Left lung (tissue), 4 donors: ENCODE measurements at regions not wholly inside any gene's neighbourhood (a gene's known extent, or its start where the extent isn't known, plus 50 kb on each side); places are given as distances from the start of the nearest gene placed in this dataset.
A peak's percentile ranks its signal among the peaks of the same experiment; 100 is the strongest.
"Not testable (repeated sequence)": the region's sequence is repeated elsewhere in the genome, so short reads cannot be mapped to it uniquely, and the experiment has no call there.

Experiments used
- ATAC-seq: fragments of 200-7000 bp; cut with Tn5 transposase; one replicate; pipeline ENCODE4 v1.9.1; 2020; ENCODE audit warnings: moderate library complexity
- DNase-seq, 4 donors: peaks; one replicate each; pipeline ENCODE4 v3.0.0-alpha.2; 2013 to 2020
- H3K27ac ChIP-seq, 2 donors: fragments of 200-600 bp; sonication (generic) in 1 of 2; one replicate each; pipeline versions ENCODE4 v1.5.0 to v1.8.0; 2020 to 2021
- H3K27me3 ChIP-seq, 2 donors: fragments of 200-600 bp; sonication (generic) in 1 of 2; one replicate each; pipeline versions ENCODE4 v1.5.0 to v1.8.0; 2020 to 2021
- H3K36me3 ChIP-seq, 2 donors: fragments of 200-600 bp; sonication (generic) in 1 of 2; one replicate each; pipeline versions ENCODE4 v1.5.0 to v1.8.0; 2020 to 2021
- H3K4me1 ChIP-seq, 2 donors: fragments of 200-600 bp; one replicate each; pipeline ENCODE4 v1.8.0; 2021
- H3K4me3 ChIP-seq, 2 donors: fragments of 200-600 bp; sonication (generic) in 1 of 2; one replicate each; pipeline versions ENCODE4 v1.5.0 to v1.8.0; 2020 to 2021; ENCODE audit warnings: mild to moderate bottlenecking in 1 of 2
- H3K9me3 ChIP-seq, 2 donors: fragments of 200-600 bp; sonication (generic) in 1 of 2; one replicate each; pipeline versions ENCODE4 v1.5.0 to v1.8.0; 2020 to 2021
- intact Hi-C, 2 donors: fragments of 100-400 bp; cut with DNase I; formaldehyde crosslinking; loops; one replicate each; pipeline versions ENCODE4 v1.11.2 to v1.14.2; 2022
- TF ChIP-seq, protein P1 (sequence below), 2 donors: fragments of 200-600 bp; sonication (generic) in 1 of 2; IDR thresholded peaks; one replicate each; pipeline versions ENCODE4 v1.5.0 to v1.8.0; 2021; ENCODE audit warnings: antibody characterized with exemption in 2 of 2
- donor health status: DM: no; HTN: yes; CAD: no.
- donor health status: DM: no; HTN: no; CAD: no.

GRCh38 chr6:58342287-58342686 lies 1024.9 kb downstream of the PRIM2 start:
- H3K9me3 ChIP-seq, result peaks cover 0 to 29% of the 10 kb centered on the region in 2 donors
- H3K4me1 ChIP-seq, intact Hi-C loops, H3K27ac ChIP-seq, H3K4me3 ChIP-seq, ATAC-seq, H3K27me3 ChIP-seq, H3K36me3 ChIP-seq, DNase-seq: not testable (repeated sequence)

DNA sequence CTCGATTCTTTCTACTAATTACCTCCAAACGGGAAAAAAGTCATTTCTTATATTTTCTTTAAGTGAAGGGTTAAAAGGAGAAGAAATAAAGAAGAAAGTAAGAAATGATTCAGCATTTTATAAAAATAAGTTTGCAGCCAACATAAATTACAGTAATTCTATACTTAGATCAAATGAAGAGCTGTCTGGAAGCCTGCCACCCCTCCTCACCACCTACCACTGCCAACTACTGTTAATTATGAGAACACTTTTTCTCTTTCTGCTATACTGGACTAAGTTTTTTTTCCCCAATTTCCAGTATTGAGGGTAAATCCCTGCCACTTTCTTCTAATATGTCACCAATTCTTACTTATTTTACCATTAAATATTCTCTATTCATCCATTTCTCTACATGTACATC lies 1030.1 kb downstream of the PRIM2 start:
- H3K4me3 ChIP-seq, H3K27ac ChIP-seq, H3K4me1 ChIP-seq, intact Hi-C loops, ATAC-seq, H3K27me3 ChIP-seq, DNase-seq, H3K36me3 ChIP-seq: not testable (repeated sequence)
- H3K9me3 ChIP-seq, result peaks cover 0 to 21% of the 10 kb centered on the region in 2 donors

GRCh38 chr6:58351619-58352018 lies 1034.2 kb downstream of the PRIM2 start:
- H3K27me3 ChIP-seq, H3K4me1 ChIP-seq, H3K4me3 ChIP-seq, H3K27ac ChIP-seq, H3K36me3 ChIP-seq, H3K9me3 ChIP-seq, intact Hi-C loops, ATAC-seq, DNase-seq: not testable (repeated sequence)

GRCh38 chr6:58358452-58358851 lies 1041.0 kb downstream of the PRIM2 start:
- intact Hi-C loops, H3K4me3 ChIP-seq, H3K9me3 ChIP-seq, DNase-seq, H3K36me3 ChIP-seq, H3K27ac ChIP-seq, H3K4me1 ChIP-seq, H3K27me3 ChIP-seq: not testable (repeated sequence)
- peak; percentile 75 for ATAC-seq

- H3K27me3 ChIP-seq, H3K36me3 ChIP-seq, intact Hi-C loops, DNase-seq, ATAC-seq, H3K4me1 ChIP-seq, H3K27ac ChIP-seq, H3K4me3 ChIP-seq: not testable (repeated sequence)
- H3K9me3 ChIP-seq, result peaks cover 0 to 23% of the 10 kb centered on the region in 2 donors
Observed at GRCh38 chr6:58365856-58366255, 1048.4 kb downstream of the PRIM2 start.

- DNase-seq, H3K27me3 ChIP-seq, intact Hi-C loops, H3K27ac ChIP-seq, ATAC-seq, H3K4me3 ChIP-seq, H3K4me1 ChIP-seq, H3K36me3 ChIP-seq: not testable (repeated sequence)
- H3K9me3 ChIP-seq, result peaks cover 7 to 93% of the 10 kb centered on the region in 2 donors
Observed at GRCh38 chr6:58406659-58407058, 1089.2 kb downstream of the PRIM2 start.

DNA sequence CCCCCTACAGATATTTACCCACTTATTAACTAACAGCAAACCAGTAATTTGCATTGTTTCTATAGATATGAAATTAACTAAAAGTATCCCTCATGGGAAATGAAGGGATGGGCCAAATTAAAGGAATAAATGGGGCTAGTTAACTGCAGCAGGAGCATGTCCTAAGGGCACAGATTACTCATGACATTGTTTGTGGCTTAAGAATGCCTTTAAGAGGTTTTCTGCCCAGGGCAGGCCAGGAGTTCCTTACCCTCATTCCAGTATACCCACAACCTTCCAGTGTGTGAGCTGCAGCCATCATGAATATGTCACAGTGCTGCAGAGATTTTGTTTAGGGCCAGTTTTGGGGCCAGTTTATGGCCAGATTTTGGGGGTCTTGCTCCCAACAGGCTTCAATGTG lies 1101.9 kb downstream of the PRIM2 start:
- DNase-seq (no peak), ATAC-seq (no peak)
- Histone ChIP-seq H3K27me3 (no peaks in the 10 kb centered on the region), H3K4me3 (no peak overlapping the region), H3K4me1 (no peaks in the 10 kb centered on the region), H3K27ac (no peak overlapping the region), H3K36me3 (no peaks in the 10 kb centered on the region), H3K9me3 (peaks cover 0 to 83% of the 10 kb centered on the region in 2 donors)
- intact Hi-C loops, result no loop called here
- TF ChIP-seq, protein P1, sequence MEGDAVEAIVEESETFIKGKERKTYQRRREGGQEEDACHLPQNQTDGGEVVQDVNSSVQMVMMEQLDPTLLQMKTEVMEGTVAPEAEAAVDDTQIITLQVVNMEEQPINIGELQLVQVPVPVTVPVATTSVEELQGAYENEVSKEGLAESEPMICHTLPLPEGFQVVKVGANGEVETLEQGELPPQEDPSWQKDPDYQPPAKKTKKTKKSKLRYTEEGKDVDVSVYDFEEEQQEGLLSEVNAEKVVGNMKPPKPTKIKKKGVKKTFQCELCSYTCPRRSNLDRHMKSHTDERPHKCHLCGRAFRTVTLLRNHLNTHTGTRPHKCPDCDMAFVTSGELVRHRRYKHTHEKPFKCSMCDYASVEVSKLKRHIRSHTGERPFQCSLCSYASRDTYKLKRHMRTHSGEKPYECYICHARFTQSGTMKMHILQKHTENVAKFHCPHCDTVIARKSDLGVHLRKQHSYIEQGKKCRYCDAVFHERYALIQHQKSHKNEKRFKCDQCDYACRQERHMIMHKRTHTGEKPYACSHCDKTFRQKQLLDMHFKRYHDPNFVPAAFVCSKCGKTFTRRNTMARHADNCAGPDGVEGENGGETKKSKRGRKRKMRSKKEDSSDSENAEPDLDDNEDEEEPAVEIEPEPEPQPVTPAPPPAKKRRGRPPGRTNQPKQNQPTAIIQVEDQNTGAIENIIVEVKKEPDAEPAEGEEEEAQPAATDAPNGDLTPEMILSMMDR (IDR thresholded peaks at IDR 0.05), result no peak
